Fibroblast of lung (primary cell): ENCODE measurements at regions not wholly inside any gene's neighbourhood (a gene's known extent, or its start where the extent isn't known, plus 50 kb on each side); places are given as distances from the start of the nearest gene placed in this dataset.

Source experiments
- DNase-seq, 2 donors: peaks; one replicate each; pipeline versions ENCODE4 v3.0.0 to v3.0.0-alpha.2; 2010; ENCODE audit warnings: low read depth in 2 of 2
- H2AFZ ChIP-seq: 2 replicates; pipeline ENCODE4 v1.5.1; 2012; ENCODE audit warnings: low read length, control low read depth, inconsistent platforms
- H3K27ac ChIP-seq: 2 replicates; pipeline ENCODE4 v1.5.1; 2011; ENCODE audit warnings: low read length, control low read depth; ENCODE audit not compliant: insufficient read depth
- H3K27me3 ChIP-seq: 2 replicates; pipeline ENCODE4 v1.5.1; 2011; ENCODE audit warnings: mild to moderate bottlenecking, low read length; ENCODE audit not compliant: control insufficient read depth, insufficient read depth
- H3K36me3 ChIP-seq: 2 replicates; pipeline ENCODE4 v1.5.1; 2011; ENCODE audit warnings: low read length; ENCODE audit not compliant: control insufficient read depth, insufficient read depth
- H3K4me1 ChIP-seq: 2 replicates; pipeline ENCODE4 v1.5.1; 2011; ENCODE audit warnings: low read length; ENCODE audit not compliant: control insufficient read depth, insufficient read depth; ENCODE audit errors: extremely low read depth
- H3K4me2 ChIP-seq: 2 replicates; pipeline ENCODE4 v1.5.1; 2011; ENCODE audit warnings: low read length, control low read depth; ENCODE audit not compliant: insufficient read depth; ENCODE audit errors: extremely low read depth
- H3K4me3 ChIP-seq, 4 experiments: fragments of 200-600 bp in 1 of 4; sonication (generic) in 1 of 4; replicated peaks in 1 of 4; 2 replicates each; pipeline ENCODE4 v1.5.1; 2011 to 2016; ENCODE audit warnings: low read length in 4 of 4, low read depth in 3 of 4, mild to moderate bottlenecking in 3 of 4, control low read depth in 2 of 4, inconsistent platforms in 1 of 4, mixed read lengths in 1 of 4; ENCODE audit not compliant: insufficient read depth in 1 of 4; ENCODE audit errors: control extremely low read depth in 1 of 4
- H3K79me2 ChIP-seq: 2 replicates; pipeline ENCODE4 v1.5.1; 2012; ENCODE audit warnings: mild to moderate bottlenecking, low read length, inconsistent platforms; ENCODE audit not compliant: control insufficient read depth, insufficient read depth
- H3K9ac ChIP-seq: 2 replicates; pipeline ENCODE4 v1.5.1; 2011; ENCODE audit warnings: mild to moderate bottlenecking, low read length, control low read depth; ENCODE audit not compliant: insufficient read depth
- H3K9me3 ChIP-seq: 2 replicates; pipeline ENCODE4 v1.5.1; 2012; ENCODE audit warnings: low read depth, low read length; ENCODE audit not compliant: control insufficient read depth, insufficient read depth
- H4K20me1 ChIP-seq: 2 replicates; pipeline ENCODE4 v1.5.1; 2011; ENCODE audit warnings: low read length; ENCODE audit not compliant: control insufficient read depth, insufficient read depth; ENCODE audit errors: extremely low read depth
- CTCF ChIP-seq, 2 donors: IDR thresholded peaks in 1 of 2; conservative IDR thresholded peaks in 1 of 2; 1 replicate in 1 of 2; 2 replicates in 1 of 2; pipeline ENCODE4 v1.5.1; 2011 to 2012; ENCODE audit warnings: low read length in 2 of 2, control low read depth in 1 of 2, inconsistent platforms in 1 of 2, low read depth in 1 of 2, mild to moderate bottlenecking in 1 of 2
- EZH2 ChIP-seq: IDR thresholded peaks from 2 replicates; pipeline ENCODE4 v1.5.1; 2012; ENCODE audit warnings: low read length, control low read depth, mild to moderate bottlenecking; ENCODE audit errors: missing control alignments

DNA sequence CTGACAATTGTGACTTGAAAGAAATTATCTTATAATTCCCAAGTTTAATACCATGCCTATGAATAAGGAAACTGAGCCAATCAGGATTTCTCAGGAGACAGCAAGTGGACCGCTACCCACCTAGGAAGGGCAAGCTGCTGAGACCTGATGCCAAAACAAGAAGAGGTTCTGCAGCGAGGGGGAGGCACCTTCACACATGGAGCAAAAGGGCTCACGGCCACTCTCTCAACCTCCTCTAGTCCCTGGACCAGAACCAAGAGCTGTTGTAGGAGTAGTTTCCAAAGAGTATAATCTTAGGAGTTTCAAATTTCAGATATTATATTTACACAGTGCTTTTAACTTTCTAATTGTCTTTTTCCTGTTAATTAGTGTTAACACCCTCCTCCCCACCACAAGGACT is 154.7 kb upstream of the ETAA1 start:
- no peaks in the 10 kb centered on the region for H3K79me2 ChIP-seq
- H3K4me1 ChIP-seq = no peaks in the 10 kb centered on the region
- no peak overlapping the region for H3K4me3 ChIP-seq
- TF ChIP-seq CTCF (conservative IDR thresholded peaks at IDR 0.05 in 1 of 2, IDR thresholded peaks at IDR 0.05 in 1 of 2; ENCODE audit: low read depth in 1 of 2, low read length in 2 of 2) = no peak
- TF ChIP-seq EZH2 = no peak
- no peak overlapping the region for H3K4me2 ChIP-seq
- H3K9ac ChIP-seq = no peak overlapping the region
- DNase-seq = no peak
- H2AFZ ChIP-seq = no peak overlapping the region
- no peaks in the 10 kb centered on the region for H4K20me1 ChIP-seq
- no peak overlapping the region for H3K27ac ChIP-seq
- H3K27me3 ChIP-seq = no peaks in the 10 kb centered on the region
- no peaks in the 10 kb centered on the region for H3K36me3 ChIP-seq
- H3K9me3 ChIP-seq = no peaks in the 10 kb centered on the region

DNA sequence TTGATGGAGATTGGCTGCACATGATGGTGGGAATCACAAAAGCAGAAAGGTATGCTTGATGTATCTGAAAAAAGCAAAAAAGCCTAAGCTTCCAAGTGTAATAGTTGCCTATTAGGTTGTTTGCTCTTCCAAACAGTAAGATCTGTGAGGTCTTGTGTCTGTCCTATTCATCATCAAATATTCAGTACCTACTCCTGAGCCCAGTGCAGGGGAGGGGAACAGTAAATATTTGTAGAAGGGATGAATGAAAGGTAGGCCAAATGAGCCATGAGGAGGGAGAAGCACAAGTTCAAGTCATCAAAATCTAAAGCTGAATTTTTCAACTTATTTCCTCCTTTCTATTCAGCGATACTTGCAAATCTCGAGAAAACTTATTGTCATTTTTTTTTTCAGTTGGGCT is 153.2 kb upstream of the ETAA1 start:
- H3K4me2 ChIP-seq = no peak overlapping the region
- no peaks in the 10 kb centered on the region for H3K36me3 ChIP-seq
- no peaks in the 10 kb centered on the region for H3K27me3 ChIP-seq
- H3K9ac ChIP-seq = no peak overlapping the region
- H2AFZ ChIP-seq = no peak overlapping the region
- H3K4me3 ChIP-seq = no peak overlapping the region
- H3K4me1 ChIP-seq = no peaks in the 10 kb centered on the region
- H3K79me2 ChIP-seq = no peaks in the 10 kb centered on the region
- no peaks in the 10 kb centered on the region for H3K9me3 ChIP-seq
- TF ChIP-seq CTCF (conservative IDR thresholded peaks at IDR 0.05 in 1 of 2, IDR thresholded peaks at IDR 0.05 in 1 of 2; ENCODE audit: low read depth in 1 of 2, low read length in 2 of 2) = no peak
- TF ChIP-seq EZH2 = no peak
- H3K27ac ChIP-seq = no peak overlapping the region
- no peak for DNase-seq
- H4K20me1 ChIP-seq = no peaks in the 10 kb centered on the region

- H4K20me1 ChIP-seq = no peaks in the 10 kb centered on the region
- TF ChIP-seq CTCF (conservative IDR thresholded peaks at IDR 0.05 in 1 of 2, IDR thresholded peaks at IDR 0.05 in 1 of 2; ENCODE audit: low read depth in 1 of 2, low read length in 2 of 2) (no peak), EZH2 (no peak)
- no peaks in the 10 kb centered on the region for H3K79me2 ChIP-seq
- no peaks in the 10 kb centered on the region for H3K4me1 ChIP-seq
- no peak overlapping the region for H3K4me2 ChIP-seq
- no peak overlapping the region for H2AFZ ChIP-seq
- no peak overlapping the region for H3K4me3 ChIP-seq
- no peak for DNase-seq
- H3K27me3 ChIP-seq = no peaks in the 10 kb centered on the region
- no peaks in the 10 kb centered on the region for H3K36me3 ChIP-seq
- no peak overlapping the region for H3K27ac ChIP-seq
- no peaks in the 10 kb centered on the region for H3K9me3 ChIP-seq
- no peak overlapping the region for H3K9ac ChIP-seq
These were observed 150.3 kb upstream of the ETAA1 start for GRCh38 chr2:67246791-67247190.
